ENCODE measurements at regions not wholly inside any gene's neighbourhood (a gene's known extent, or its start where the extent isn't known, plus 50 kb on each side); places are given as distances from the start of the nearest gene placed in this dataset.

DNA sequence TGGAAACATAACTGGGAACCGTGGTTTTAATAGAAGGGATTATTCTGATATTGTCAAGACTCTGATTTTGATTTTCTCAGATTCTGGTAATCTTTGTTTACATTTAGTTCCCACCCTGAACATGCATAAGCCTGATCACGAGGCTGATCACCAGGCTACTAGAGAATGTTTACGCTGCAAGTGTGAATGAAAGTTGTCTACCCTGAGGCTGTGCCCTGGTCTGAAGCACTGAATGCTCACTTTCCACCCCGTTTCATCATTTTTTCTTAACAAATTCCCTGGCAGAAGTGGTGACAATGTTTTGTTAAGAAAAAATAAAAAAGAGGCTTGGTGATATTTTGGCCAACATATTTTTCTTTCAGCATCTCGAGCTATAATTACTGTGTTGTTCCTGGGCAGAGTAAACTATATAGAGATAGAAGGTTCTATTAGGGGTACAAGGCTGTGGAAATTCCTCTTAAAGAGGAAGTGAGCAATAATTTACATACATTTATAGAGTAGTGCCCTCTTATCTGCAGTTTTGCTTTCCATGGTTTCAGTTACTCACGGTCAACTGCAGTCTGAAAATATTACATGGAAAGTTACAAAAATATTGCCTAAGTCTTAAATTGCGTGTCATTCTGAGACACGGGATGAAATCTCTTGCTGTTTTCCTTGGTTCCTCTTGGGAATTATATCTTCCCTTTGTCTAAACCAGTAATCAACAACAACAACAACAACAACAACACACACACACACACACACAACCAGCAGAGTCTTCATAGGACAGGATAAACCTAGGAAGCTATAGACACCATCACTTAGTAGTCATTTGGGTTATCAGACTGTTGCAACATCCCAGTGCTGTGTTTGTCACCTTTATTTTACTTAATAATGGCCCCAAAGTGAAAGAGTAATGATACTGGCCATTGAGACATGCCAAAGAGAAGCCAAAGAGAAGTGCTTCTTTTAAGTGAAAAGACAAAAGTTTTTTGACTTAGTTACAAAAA is 566.6 kb upstream of the CITED2 start:
- H3K9me3 ChIP-seq (ENCODE audit: control insufficient read depth, insufficient read depth, low read length): no peaks in the 10 kb centered on the region
- no peaks in the 10 kb centered on the region for H3K27me3 ChIP-seq (ENCODE audit: control insufficient read depth, insufficient read depth, low read length)
- DNase-seq (ENCODE audit: low read depth in 4 of 6, low spot score in 6 of 6): no peak
- H3K27ac ChIP-seq (ENCODE audit: low read depth, low read length): no peak overlapping the region
- no peaks in the 10 kb centered on the region for H3K4me1 ChIP-seq (ENCODE audit: control insufficient read depth, insufficient read depth, low read length)
- no peak overlapping the region for H3K4me3 ChIP-seq (ENCODE audit: low read depth, low read length)
- H3K36me3 ChIP-seq (ENCODE audit: control insufficient read depth, insufficient read depth, low read length): no peaks in the 10 kb centered on the region
- whole genome bisulfite sequencing (ENCODE audit: insufficient coverage): 100% methylated on average over 1 of the region's 8 CpGs

DNA sequence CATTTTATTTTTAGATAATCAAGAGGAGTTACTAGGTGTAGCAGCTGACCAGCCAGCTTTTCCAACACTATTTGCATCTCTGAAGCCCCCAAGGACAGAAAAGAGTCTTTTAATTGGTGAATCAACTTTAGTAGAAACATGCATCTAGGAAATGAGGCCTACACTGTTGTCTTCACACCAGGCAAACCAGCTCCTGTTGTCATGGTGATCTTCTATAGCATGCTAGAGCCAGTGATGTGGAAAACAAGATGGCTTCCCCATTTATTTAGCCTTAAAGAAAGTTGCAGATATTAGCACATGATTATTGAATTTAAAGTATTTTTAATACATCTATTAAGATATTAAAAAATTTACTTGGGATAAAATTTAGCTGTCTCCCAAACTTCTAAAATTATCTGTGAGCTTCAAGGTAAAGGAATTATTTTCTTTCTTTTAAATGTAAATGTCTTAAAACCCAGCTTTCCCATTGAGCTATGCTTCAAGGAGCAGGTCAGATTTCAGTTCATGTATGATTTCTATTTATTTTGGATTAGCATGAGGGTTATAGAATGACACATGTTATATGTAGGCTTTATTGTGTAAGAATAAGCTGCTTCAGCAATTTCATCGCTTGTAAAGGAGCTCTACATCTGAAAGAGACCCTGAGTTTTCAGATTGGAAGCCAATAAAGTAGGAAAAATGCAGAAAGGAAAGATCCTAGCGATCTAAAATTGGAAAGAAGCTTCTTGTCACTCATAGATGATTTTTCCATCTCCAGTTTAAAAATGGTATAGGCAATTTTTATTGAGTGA is 564.9 kb upstream of the CITED2 start:
- DNase-seq (ENCODE audit: low read depth in 4 of 6, low spot score in 6 of 6): peak in 1 of 6 donors; percentile 75
- WGBS (ENCODE audit: insufficient coverage): 100% methylated on average over 1 of the region's 2 CpGs

DNA sequence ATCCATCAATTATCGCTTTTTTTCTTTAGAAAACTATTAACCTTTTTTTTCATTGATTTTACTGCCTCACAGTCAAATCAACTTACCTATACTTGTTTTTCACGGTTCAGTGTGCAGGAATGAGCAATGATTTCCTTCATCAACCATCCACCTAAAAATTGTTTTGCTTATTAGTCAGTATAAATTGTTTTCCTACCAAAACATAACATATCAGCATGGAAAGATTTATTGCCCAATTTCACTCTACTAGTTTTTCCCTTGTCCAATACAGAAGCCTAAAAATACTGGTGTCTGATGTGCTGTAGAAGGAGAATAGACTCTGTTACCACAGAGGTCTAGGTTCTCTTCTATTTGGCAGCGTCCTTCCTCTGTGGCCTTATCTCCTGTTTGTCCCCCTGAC is 558.2 kb upstream of the CITED2 start:
- Histone ChIP-seq H3K4me1 (ENCODE audit: control insufficient read depth, insufficient read depth, low read length) (no peaks in the 10 kb centered on the region), H3K36me3 (ENCODE audit: control insufficient read depth, insufficient read depth, low read length) (no peaks in the 10 kb centered on the region), H3K27me3 (ENCODE audit: control insufficient read depth, insufficient read depth, low read length) (no peaks in the 10 kb centered on the region), H3K9me3 (ENCODE audit: control insufficient read depth, insufficient read depth, low read length) (no peaks in the 10 kb centered on the region), H3K4me3 (ENCODE audit: low read depth, low read length) (no peak overlapping the region), H3K27ac (ENCODE audit: low read depth, low read length) (no peak overlapping the region)
- DNase-seq (ENCODE audit: low read depth in 4 of 6, low spot score in 6 of 6): no peak
- 88% methylated on average over 1 of the region's 3 CpGs for WGBS (ENCODE audit: insufficient coverage)

More for the DNA sequence above, 564.9 kb upstream of the CITED2 start:
- Histone ChIP-seq H3K36me3 (ENCODE audit: control insufficient read depth, insufficient read depth, low read length) (no peaks in the 10 kb centered on the region), H3K27me3 (ENCODE audit: control insufficient read depth, insufficient read depth, low read length) (no peaks in the 10 kb centered on the region), H3K4me1 (ENCODE audit: control insufficient read depth, insufficient read depth, low read length) (no peaks in the 10 kb centered on the region), H3K9me3 (ENCODE audit: control insufficient read depth, insufficient read depth, low read length) (no peaks in the 10 kb centered on the region), H3K27ac (ENCODE audit: low read depth, low read length) (no peak overlapping the region), H3K4me3 (ENCODE audit: low read depth, low read length) (no peak overlapping the region)

DNA sequence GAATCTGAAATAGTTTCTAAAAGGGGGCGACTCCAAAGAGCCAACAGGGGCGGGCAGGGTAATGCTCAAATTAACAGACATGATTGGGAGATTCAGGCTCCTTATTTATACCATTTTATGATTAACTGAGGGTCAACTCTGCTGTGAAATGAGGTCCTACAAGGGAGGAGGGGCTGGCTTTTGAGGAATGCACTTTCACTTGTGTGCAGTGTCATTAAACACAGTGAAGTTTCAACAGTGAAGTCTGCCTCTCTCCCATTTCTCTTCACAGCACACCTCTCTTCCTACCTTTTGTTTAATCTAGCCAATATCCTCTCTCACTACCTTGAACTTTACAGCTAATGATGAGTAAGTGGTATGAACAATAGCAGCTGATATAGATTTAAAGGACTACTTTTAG is 557.3 kb upstream of the CITED2 start:
- Histone ChIP-seq H3K27ac (ENCODE audit: low read depth, low read length) (no peak overlapping the region), H3K36me3 (ENCODE audit: control insufficient read depth, insufficient read depth, low read length) (no peaks in the 10 kb centered on the region), H3K9me3 (ENCODE audit: control insufficient read depth, insufficient read depth, low read length) (no peaks in the 10 kb centered on the region), H3K4me1 (ENCODE audit: control insufficient read depth, insufficient read depth, low read length) (no peaks in the 10 kb centered on the region), H3K4me3 (ENCODE audit: low read depth, low read length) (no peak overlapping the region), H3K27me3 (ENCODE audit: control insufficient read depth, insufficient read depth, low read length) (no peaks in the 10 kb centered on the region)
- WGBS (ENCODE audit: insufficient coverage): no CpG with 5 or more reads among the region's 2 CpGs
- no peak for DNase-seq (ENCODE audit: low read depth in 4 of 6, low spot score in 6 of 6)

DNA sequence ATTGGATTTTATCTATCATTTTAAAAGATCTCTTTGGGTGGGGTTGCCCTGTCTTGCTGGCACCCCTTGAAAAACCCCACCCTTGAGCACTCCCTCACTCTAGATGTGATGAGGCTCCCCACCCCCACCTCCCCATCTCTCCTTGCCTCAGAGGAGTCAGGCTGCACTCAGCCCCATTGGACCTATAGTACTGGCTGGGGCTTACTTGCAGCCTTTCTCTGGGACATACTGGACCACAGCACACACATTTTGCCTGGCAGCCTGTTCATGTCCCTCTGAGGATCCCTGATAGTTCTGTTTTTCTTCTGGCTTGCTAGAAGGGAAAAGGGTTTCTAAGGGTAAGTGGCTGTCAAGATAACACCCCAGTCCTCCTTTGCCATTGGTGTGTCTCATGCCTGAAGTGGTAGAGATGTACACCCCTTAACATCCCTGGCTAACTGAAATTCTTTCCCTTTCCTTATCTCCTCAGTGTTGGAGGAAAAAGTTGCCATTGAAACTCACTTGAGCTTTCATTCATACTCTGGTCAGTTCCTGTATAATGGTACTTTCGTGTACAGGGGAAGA is 553.4 kb upstream of the CITED2 start:
- H3K36me3 ChIP-seq (ENCODE audit: control insufficient read depth, insufficient read depth, low read length): no peaks in the 10 kb centered on the region
- no peaks in the 10 kb centered on the region for H3K9me3 ChIP-seq (ENCODE audit: control insufficient read depth, insufficient read depth, low read length)
- no peak overlapping the region for H3K27ac ChIP-seq (ENCODE audit: low read depth, low read length)
- no CpG with 5 or more reads among the region's 1 CpG for WGBS (ENCODE audit: insufficient coverage)
- no peak for DNase-seq (ENCODE audit: low read depth in 4 of 6, low spot score in 6 of 6)
- H3K4me1 ChIP-seq (ENCODE audit: control insufficient read depth, insufficient read depth, low read length): no peaks in the 10 kb centered on the region
- H3K4me3 ChIP-seq (ENCODE audit: low read depth, low read length): no peak overlapping the region
- H3K27me3 ChIP-seq (ENCODE audit: control insufficient read depth, insufficient read depth, low read length): no peaks in the 10 kb centered on the region

DNA sequence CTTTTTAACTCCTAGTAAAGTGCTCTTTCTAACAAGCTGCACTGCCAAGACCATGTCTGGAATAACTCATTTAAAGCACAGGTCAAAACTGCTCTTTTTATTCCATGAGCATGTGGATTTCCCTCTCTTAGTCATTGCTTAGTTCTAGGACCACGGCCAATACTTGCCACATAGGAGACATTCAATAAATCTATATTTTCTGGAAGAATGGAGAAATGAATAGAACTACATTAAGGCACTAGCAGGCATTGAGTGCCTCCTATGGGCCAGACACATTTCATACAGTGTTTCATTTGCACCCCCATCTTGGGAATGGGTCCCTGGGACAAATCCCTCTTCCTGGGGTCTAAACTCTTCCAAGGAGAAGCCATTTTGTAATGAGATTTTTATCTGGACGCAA is 552.8 kb upstream of the CITED2 start:
- Histone ChIP-seq H3K9me3 (ENCODE audit: control insufficient read depth, insufficient read depth, low read length) (no peaks in the 10 kb centered on the region), H3K27me3 (ENCODE audit: control insufficient read depth, insufficient read depth, low read length) (no peaks in the 10 kb centered on the region), H3K4me1 (ENCODE audit: control insufficient read depth, insufficient read depth, low read length) (no peaks in the 10 kb centered on the region), H3K36me3 (ENCODE audit: control insufficient read depth, insufficient read depth, low read length) (no peaks in the 10 kb centered on the region), H3K27ac (ENCODE audit: low read depth, low read length) (no peak overlapping the region), H3K4me3 (ENCODE audit: low read depth, low read length) (no peak overlapping the region)
- no CpG with 5 or more reads among the region's 2 CpGs for WGBS (ENCODE audit: insufficient coverage)
- peak in 1 of 6 donors; percentile 61 for DNase-seq (ENCODE audit: low read depth in 4 of 6, low spot score in 6 of 6)

DNA sequence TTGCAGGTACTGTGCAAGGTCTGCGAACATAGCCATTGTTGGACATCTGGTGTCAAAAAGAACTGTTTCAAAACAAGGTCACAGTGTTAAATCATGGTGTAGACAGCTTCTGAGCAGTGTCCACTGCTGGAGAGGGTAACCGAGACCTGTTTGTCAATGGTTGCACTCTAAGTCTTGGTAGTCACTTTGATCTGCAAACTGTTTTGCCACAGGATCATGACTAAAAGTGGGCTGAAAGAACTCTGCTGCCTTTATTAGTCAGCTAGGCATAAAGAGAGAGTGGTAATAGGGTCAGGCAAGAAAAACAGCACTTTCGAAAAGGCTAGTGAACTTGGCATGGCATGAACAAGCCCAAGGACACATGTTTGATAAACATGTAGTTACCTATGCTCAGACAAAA is 552.3 kb upstream of the CITED2 start:
- H3K27me3 ChIP-seq (ENCODE audit: control insufficient read depth, insufficient read depth, low read length): no peaks in the 10 kb centered on the region
- 84% methylated on average over 2 of the region's 3 CpGs for WGBS (ENCODE audit: insufficient coverage)

DNA sequence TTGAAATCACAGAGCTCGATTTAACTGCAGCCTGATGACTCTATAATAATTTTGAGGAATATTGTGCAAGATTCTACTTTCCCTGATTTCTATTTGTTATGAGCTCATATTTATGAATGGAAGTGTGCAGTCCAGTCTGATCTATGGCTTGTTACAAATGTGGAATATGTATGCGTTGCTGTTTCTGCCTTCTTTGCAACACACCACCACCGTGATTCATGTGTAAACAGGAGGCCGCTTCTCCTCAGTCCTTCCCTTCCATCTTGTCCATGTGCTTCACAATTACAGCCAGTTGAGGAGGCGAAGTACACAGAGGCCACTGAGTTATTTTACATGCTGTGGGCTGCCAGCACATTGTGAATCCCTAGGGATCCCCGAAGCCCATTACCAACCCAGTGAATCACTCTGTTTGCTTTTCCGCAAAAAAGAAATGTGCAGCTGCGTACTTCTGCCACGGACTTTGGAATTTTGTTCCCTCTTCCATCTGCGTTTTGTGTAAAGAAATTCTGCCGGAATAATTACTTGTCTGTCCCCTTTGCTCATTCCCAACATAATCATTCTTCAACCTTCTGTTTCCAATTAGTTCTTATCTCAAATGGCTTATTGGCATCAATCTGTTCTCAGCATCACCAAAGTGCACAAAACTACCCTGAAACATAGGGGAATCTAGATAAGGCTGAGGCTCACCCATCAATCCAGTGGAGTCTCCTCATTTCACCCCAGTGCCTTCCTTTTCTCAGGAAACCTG is 551.6 kb upstream of the CITED2 start:
- Histone ChIP-seq H3K27ac (ENCODE audit: low read depth, low read length) (no peak overlapping the region), H3K4me3 (ENCODE audit: low read depth, low read length) (no peak overlapping the region), H3K36me3 (ENCODE audit: control insufficient read depth, insufficient read depth, low read length) (no peaks in the 10 kb centered on the region), H3K27me3 (ENCODE audit: control insufficient read depth, insufficient read depth, low read length) (no peaks in the 10 kb centered on the region), H3K4me1 (ENCODE audit: control insufficient read depth, insufficient read depth, low read length) (no peaks in the 10 kb centered on the region), H3K9me3 (ENCODE audit: control insufficient read depth, insufficient read depth, low read length) (no peaks in the 10 kb centered on the region)
- DNase-seq (ENCODE audit: low read depth in 4 of 6, low spot score in 6 of 6): peak in 3 of 6 donors; percentile 17 to 87 (median 75)
- 48% methylated on average over 9 of the region's 11 CpGs for WGBS (ENCODE audit: insufficient coverage)

More for the DNA sequence above, 552.3 kb upstream of the CITED2 start:
- Histone ChIP-seq H3K36me3 (ENCODE audit: control insufficient read depth, insufficient read depth, low read length) (no peaks in the 10 kb centered on the region), H3K9me3 (ENCODE audit: control insufficient read depth, insufficient read depth, low read length) (no peaks in the 10 kb centered on the region), H3K4me3 (ENCODE audit: low read depth, low read length) (no peak overlapping the region), H3K4me1 (ENCODE audit: control insufficient read depth, insufficient read depth, low read length) (no peaks in the 10 kb centered on the region), H3K27ac (ENCODE audit: low read depth, low read length) (no peak overlapping the region)
- no peak for DNase-seq (ENCODE audit: low read depth in 4 of 6, low spot score in 6 of 6)

DNA sequence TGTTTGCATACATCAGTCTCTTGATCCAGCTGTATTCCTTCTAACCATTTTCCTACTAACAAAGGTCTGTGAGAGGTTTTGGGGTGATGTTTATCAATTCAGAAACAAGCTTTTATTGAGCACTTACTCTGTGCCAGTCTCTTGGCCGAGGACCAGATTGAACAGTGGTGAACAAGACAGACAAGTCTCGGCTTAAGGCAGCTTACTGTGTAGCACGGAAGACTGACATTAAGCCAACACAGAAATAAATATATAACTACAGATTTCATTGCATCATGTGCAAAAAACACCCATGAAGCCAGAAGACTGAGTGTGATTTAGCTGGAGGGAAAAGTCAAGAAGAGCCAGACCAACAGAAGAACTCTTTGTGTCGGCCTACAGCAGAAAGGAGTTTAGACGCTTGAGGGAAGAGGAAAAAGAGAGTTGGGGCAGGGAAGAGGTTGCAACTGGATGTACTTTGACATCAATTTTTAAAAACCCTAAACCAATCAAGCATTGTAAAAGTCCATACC is 549.6 kb upstream of the CITED2 start:
- DNase-seq (ENCODE audit: low read depth in 4 of 6, low spot score in 6 of 6): no peak
- Histone ChIP-seq H3K4me3 (ENCODE audit: low read depth, low read length) (no peak overlapping the region), H3K27ac (ENCODE audit: low read depth, low read length) (no peak overlapping the region), H3K27me3 (ENCODE audit: control insufficient read depth, insufficient read depth, low read length) (no peaks in the 10 kb centered on the region), H3K36me3 (ENCODE audit: control insufficient read depth, insufficient read depth, low read length) (no peaks in the 10 kb centered on the region), H3K4me1 (ENCODE audit: control insufficient read depth, insufficient read depth, low read length) (peaks cover 3% of the 10 kb centered on the region), H3K9me3 (ENCODE audit: control insufficient read depth, insufficient read depth, low read length) (no peaks in the 10 kb centered on the region)
- no CpG with 5 or more reads among the region's 5 CpGs for WGBS (ENCODE audit: insufficient coverage)
